ENCODE measurements at regions not wholly inside any gene's neighbourhood (a gene's known extent, or its start where the extent isn't known, plus 50 kb on each side); places are given as distances from the start of the nearest gene placed in this dataset.

GRCh38 chr19:30722186-30722585, 350.0 kb downstream of the ZNF536 start:
- TF ChIP-seq ZNF384 (IDR thresholded peaks at IDR 0.05) = no peak
- no peak for TF ChIP-seq SUZ12 (IDR thresholded peaks at IDR 0.05)
- TF ChIP-seq FOXK2 (IDR thresholded peaks at IDR 0.05) = no peak
- no peak for TF ChIP-seq NFRKB (IDR thresholded peaks at IDR 0.05)
- TF ChIP-seq BHLHE40 (IDR thresholded peaks at IDR 0.05; ENCODE audit: borderline replicate concordance) = no peak
- no peak for TF ChIP-seq FOXA1 (IDR thresholded peaks at IDR 0.05)
- no peak for TF ChIP-seq PKNOX1 (IDR thresholded peaks at IDR 0.05)
- TF ChIP-seq LEF1 (IDR thresholded peaks at IDR 0.05; ENCODE audit: borderline replicate concordance) = no peak
- no peak for TF ChIP-seq SP1 (IDR thresholded peaks at IDR 0.05)
- TF ChIP-seq ELF4 (IDR thresholded peaks at IDR 0.05) = no peak
- no peak for TF ChIP-seq CTBP1 (IDR thresholded peaks at IDR 0.05; ENCODE audit: borderline replicate concordance)
- ChIA-PET POLR2A (interaction anchor here (0.6 kb wide), 1 partner anchor 1384 kb away, joined by 4 read pairs; no protein-coding TSS in a partner anchor), CTCF (interaction anchor here (0.6 kb wide), 1 partner anchor 10 kb away, joined by 5 read pairs; no protein-coding TSS in a partner anchor)
- DNase-seq (ENCODE audit: extremely low spot score) = no peak

GRCh38 chr19:30719999-30720345, 347.8 kb downstream of the ZNF536 start:
- POLR2A ChIA-PET = no interaction called here
- no peak for TF ChIP-seq ARNT (IDR thresholded peaks at IDR 0.05)
- TF ChIP-seq LEF1 (IDR thresholded peaks at IDR 0.05; ENCODE audit: borderline replicate concordance) = no peak
- TF ChIP-seq ELF4 (IDR thresholded peaks at IDR 0.05) = no peak
- TF ChIP-seq BHLHE40 (IDR thresholded peaks at IDR 0.05; ENCODE audit: borderline replicate concordance) = no peak
- no peak for TF ChIP-seq SP1 (IDR thresholded peaks at IDR 0.05)
- TF ChIP-seq HDGF (IDR thresholded peaks at IDR 0.05; ENCODE audit: borderline replicate concordance) = no peak
- no peak for TF ChIP-seq FOXM1 (IDR thresholded peaks at IDR 0.05; ENCODE audit: borderline replicate concordance)
- no peak for TF ChIP-seq L3MBTL2 (conservative IDR thresholded peaks at IDR 0.05)
- CTCF ChIA-PET = no interaction called here
- DNase-seq (ENCODE audit: extremely low spot score) = no peak

GRCh38 chr19:30719189-30719998, 347.2 kb downstream of the ZNF536 start:
- ChIA-PET CTCF (interaction anchor here (1.1 kb wide), 1 partner anchor 9 kb away, joined by 5 read pairs; no protein-coding TSS in a partner anchor), POLR2A (interaction anchor here (0.6 to 0.9 kb wide), 2 partner anchors 9 to 1037 kb away, joined by 3 read pairs; no protein-coding TSS in a partner anchor)
- TF ChIP-seq BHLHE40 (IDR thresholded peaks at IDR 0.05; ENCODE audit: borderline replicate concordance) = no peak
- peak; percentile 54 for DNase-seq (ENCODE audit: extremely low spot score)

DNA sequence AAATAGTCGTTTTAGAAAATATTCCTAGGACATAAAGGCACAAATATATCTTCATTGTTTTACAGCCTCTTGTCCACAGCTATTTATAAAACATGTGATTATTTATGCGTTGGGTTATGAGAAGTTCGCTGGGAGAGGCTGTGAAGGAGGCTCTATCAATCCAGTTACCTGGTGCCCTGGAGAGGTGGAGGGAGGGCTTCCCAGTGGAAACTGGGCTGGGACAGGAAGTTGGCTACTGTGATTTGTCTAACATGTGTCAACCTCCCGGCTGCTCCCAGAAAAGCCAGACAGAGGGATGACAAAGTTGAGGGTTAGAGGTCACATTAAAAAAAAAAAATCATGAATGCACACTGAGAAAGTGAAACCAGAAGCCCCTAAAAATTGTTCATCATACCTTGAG, 346.5 kb downstream of the ZNF536 start:
- POLR2A ChIA-PET = interaction anchor here (0.9 kb wide), 1 partner anchor 8 kb away, joined by 3 read pairs; no protein-coding TSS in a partner anchor
- TF ChIP-seq BHLHE40 (IDR thresholded peaks at IDR 0.05; ENCODE audit: borderline replicate concordance) (no peak), HDGF (IDR thresholded peaks at IDR 0.05; ENCODE audit: borderline replicate concordance) (no peak), ZNF384 (IDR thresholded peaks at IDR 0.05) (no peak), ELF4 (IDR thresholded peaks at IDR 0.05) (no peak), TARDBP (IDR thresholded peaks at IDR 0.05) (no peak), NFRKB (IDR thresholded peaks at IDR 0.05) (no peak), PKNOX1 (IDR thresholded peaks at IDR 0.05) (no peak), L3MBTL2 (conservative IDR thresholded peaks at IDR 0.05) (no peak), SP1 (IDR thresholded peaks at IDR 0.05) (no peak), FOXM1 (IDR thresholded peaks at IDR 0.05; ENCODE audit: borderline replicate concordance) (no peak), FOXK2 (IDR thresholded peaks at IDR 0.05) (no peak)
- CTCF ChIA-PET = interaction anchor here (0.6 to 1.1 kb wide), 2 partner anchors 8 to 797 kb away, joined by 3 to 5 read pairs; no protein-coding TSS in a partner anchor
- DNase-seq (ENCODE audit: extremely low spot score) = no peak

DNA sequence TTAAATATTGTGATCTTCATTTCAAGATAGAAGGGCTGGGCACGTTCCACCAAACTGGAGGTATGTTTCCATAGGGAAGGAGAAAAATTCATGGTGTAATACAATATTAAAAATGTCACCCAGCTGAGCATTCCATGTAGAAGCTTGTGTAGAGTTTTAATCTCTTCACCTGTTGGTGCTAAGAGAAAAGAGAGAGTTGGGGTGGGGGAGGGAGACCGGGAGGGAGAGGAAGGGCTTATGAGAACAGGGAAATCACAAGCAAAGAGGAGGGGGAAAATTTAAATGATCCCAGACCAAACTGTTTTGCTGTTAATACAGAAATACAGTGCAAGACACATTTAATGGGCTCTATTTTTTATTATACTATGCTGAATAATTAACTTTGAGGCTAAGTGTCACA, 345.8 kb downstream of the ZNF536 start:
- DNase-seq (ENCODE audit: extremely low spot score) = no peak
- no peak for TF ChIP-seq NFRKB (IDR thresholded peaks at IDR 0.05)
- TF ChIP-seq ARNT (IDR thresholded peaks at IDR 0.05) = no peak
- no peak for TF ChIP-seq SUZ12 (IDR thresholded peaks at IDR 0.05)
- TF ChIP-seq FOXA1 (IDR thresholded peaks at IDR 0.05) = no peak
- POLR2A ChIA-PET = no interaction called here
- CTCF ChIA-PET = no interaction called here

GRCh38 chr19:30717381-30717780, 345.2 kb downstream of the ZNF536 start:
- CTCF ChIA-PET = no interaction called here
- POLR2A ChIA-PET = no interaction called here
- no peak for DNase-seq (ENCODE audit: extremely low spot score)
- TF ChIP-seq FOXM1 (IDR thresholded peaks at IDR 0.05; ENCODE audit: borderline replicate concordance) (no peak), NFRKB (IDR thresholded peaks at IDR 0.05) (no peak), L3MBTL2 (conservative IDR thresholded peaks at IDR 0.05) (no peak), ARNT (IDR thresholded peaks at IDR 0.05) (no peak), BHLHE40 (IDR thresholded peaks at IDR 0.05; ENCODE audit: borderline replicate concordance) (no peak), CTBP1 (IDR thresholded peaks at IDR 0.05; ENCODE audit: borderline replicate concordance) (no peak), HDGF (IDR thresholded peaks at IDR 0.05; ENCODE audit: borderline replicate concordance) (no peak), ZNF384 (IDR thresholded peaks at IDR 0.05) (no peak), SUZ12 (IDR thresholded peaks at IDR 0.05) (no peak), FOXK2 (IDR thresholded peaks at IDR 0.05) (no peak), PKNOX1 (IDR thresholded peaks at IDR 0.05) (no peak), ELF4 (IDR thresholded peaks at IDR 0.05) (no peak), SP1 (IDR thresholded peaks at IDR 0.05) (no peak), TARDBP (IDR thresholded peaks at IDR 0.05) (no peak), LEF1 (IDR thresholded peaks at IDR 0.05; ENCODE audit: borderline replicate concordance) (no peak), FOXA1 (IDR thresholded peaks at IDR 0.05) (no peak)

Data from HEK293T (cell line).